NCI-H526 (cell line): ENCODE measurements at regions not wholly inside any gene's neighbourhood (a gene's known extent, or its start where the extent isn't known, plus 50 kb on each side); places are given as distances from the start of the nearest gene placed in this dataset.
A peak's percentile ranks its signal among the peaks of the same experiment; 100 is the strongest.

ENCODE experiments used
- DNase-seq, 2 experiments: peaks; one replicate each; lab custom pipeline; 2025; lab: John Stamatoyannopoulos, UW

DNA sequence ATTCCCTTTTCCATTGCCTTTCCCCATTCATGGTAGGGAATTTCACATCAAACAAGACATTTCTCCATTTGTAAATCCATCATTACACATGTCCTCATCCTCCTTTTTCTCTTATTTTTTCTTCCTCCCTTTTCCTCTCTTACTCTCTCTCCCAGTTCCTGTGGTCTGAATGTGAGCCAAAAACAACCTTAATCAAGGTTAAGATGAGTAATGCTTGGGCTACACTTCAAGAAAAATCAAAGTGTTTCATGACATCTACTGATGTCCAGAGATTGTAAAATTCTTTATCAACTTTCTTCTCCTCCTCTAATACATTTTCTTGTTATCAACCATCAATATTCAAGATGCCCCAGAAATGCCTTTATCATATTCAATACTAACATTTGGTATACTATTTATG is 172.5 kb upstream of the PRNP start:
- DNase-seq, result no peak

- DNase-seq, result no peak
Observed at GRCh38 chr20:4512891-4513550, 173.2 kb upstream of the PRNP start.

- DNase-seq, result no peak
Observed at GRCh38 chr20:4511776-4512175, 174.5 kb upstream of the PRNP start.

- no peak for DNase-seq
Observed at GRCh38 chr20:4509825-4510522, 176.3 kb upstream of the PRNP start.

- DNase-seq, result no peak
Observed at GRCh38 chr20:4508773-4509172, 177.5 kb upstream of the PRNP start.

GRCh38 chr20:4507288-4507719 is 179.0 kb upstream of the PRNP start:
- DNase-seq, result no peak

DNA sequence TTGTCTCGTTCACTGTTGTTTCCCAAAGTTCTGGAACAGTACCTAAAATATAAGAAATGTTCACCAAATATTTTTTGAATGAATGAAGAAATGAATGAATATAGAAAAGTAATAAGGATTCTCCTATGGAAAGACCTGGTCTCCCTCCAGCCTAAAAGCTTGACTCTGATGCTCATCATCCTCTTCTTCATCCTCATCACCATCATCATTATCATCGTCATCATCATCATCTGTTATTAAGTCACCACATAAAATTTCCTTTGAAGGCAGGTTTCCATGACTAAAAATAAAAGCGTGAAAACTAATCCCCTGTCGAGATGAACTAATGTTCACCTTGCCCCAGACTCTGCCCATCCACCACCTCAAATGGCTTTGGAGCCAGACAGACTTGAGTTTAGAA is 181.4 kb upstream of the PRNP start:
- DNase-seq, result no peak

DNA sequence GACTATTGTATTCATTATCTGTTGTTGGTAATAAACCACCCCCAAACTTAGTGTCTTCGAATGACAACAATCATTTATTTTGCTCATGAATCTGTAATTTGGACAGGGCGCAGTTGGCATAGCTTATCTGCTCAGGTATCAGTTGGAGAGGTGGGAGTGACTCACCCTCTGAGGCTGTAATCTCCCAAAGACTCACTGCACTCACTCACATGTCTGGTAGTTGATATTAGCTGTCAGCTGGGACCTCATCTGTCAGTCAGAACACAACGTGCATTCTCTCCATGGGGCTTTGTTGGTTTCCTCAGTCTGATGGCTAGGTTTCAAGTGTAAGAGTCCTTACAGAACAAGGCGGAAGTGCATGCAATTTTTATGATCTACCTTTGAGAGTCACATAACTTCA is 183.5 kb upstream of the PRNP start:
- no peak for DNase-seq

DNA sequence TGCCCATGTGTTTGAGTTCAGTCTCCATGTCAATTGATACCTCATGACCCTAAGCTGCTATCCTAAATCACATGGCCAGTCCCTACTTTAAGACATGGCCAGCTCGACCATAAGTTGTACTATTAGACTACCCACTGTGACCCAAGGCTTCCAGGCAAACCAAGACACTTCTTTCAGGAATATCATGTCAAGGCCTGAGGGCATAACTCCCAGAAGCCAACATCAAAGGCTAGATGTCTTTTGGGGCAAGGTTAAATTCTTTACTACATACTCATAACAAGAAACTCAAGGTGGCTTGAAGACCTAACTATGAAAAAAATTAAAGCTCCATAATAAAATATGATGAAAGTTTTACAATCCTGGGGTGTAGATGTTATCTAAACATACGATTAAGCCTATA is 192.9 kb upstream of the PRNP start:
- DNase-seq, result no peak

- no peak for DNase-seq
Observed at GRCh38 chr20:4491643-4492042, 194.6 kb upstream of the PRNP start.

- DNase-seq, result no peak
Observed at GRCh38 chr20:4490606-4491280, 195.5 kb upstream of the PRNP start.

GRCh38 chr20:4490045-4490444 is 196.2 kb upstream of the PRNP start:
- no peak for DNase-seq

- DNase-seq, result no peak
Observed at GRCh38 chr20:4488407-4489339, 197.6 kb upstream of the PRNP start.

DNA sequence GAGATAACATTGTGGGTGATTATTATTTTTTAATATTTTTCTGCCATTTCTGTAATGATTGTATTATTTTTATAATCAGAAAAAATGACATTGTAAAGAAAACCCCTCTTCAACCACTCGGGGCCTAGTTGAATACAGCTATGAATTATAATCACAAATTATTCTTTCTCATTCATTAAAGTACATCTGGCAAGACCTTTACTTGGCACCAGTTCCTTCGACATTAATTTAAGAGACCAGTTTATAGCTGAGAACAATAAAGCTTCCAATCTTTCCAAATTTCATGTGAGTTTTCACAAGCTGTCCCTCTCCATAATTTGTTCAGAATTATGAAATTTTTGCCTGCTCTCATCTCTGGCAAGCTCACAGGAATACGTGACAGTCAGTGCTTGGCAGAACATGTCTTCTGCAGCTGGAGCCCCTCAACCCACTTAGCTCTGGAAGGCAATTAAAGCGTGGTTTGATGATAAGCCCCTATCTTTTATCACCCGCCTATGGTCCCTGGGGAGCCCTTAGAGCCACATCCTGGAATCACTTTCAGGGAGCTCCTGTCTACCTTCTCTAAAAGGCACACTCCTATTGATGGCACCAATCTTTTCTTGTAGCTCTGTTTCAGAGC is 201.8 kb upstream of the PRNP start:
- DNase-seq, result peak; percentile 10 to 33

- no peak for DNase-seq
Observed at GRCh38 chr20:4483961-4484360, 202.3 kb upstream of the PRNP start.

DNA sequence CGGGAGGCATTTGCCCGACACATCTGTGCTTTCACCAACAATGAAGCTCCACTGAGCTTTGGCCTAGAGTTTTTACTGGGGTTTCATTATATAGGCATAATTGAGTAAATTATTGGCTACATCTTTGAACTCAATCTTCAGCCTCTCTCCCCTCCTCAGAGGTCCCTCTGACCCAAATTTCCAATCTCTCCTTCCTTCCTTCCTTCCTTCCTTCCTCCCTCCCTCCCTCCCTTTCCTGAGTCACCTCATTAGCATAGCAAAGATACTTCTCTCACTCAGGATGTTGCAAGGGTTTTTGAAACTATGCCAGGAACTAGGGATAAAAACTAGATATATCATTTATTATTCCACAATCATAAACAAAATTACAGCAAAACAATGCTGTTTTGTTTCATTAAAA is 202.8 kb upstream of the PRNP start:
- DNase-seq, result no peak

- DNase-seq, result no peak
Observed at GRCh38 chr20:4480104-4480503, 206.2 kb upstream of the PRNP start.

- no peak for DNase-seq
Observed at GRCh38 chr20:4476903-4477500, 209.3 kb upstream of the PRNP start.

GRCh38 chr20:4472906-4473305 is 213.3 kb upstream of the PRNP start:
- no peak for DNase-seq

- DNase-seq, result no peak
Observed at GRCh38 chr20:4471221-4471620, 215.0 kb upstream of the PRNP start.

- no peak for DNase-seq
Observed at GRCh38 chr20:4470375-4470774, 215.9 kb upstream of the PRNP start.
